Endothelial cell (in vitro differentiated cells): ENCODE measurements at regions not wholly inside any gene's neighbourhood (a gene's known extent, or its start where the extent isn't known, plus 50 kb on each side); places are given as distances from the start of the nearest gene placed in this dataset.
"Not testable (repeated sequence)": the region's sequence is repeated elsewhere in the genome, so short reads cannot be mapped to it uniquely, and the experiment has no call there.

Experiments used
- DNase-seq: peaks from one replicate; pipeline ENCODE4 v3.0.0; 2021; ENCODE audit warnings: low spot score
- H3K27ac Mint-ChIP-seq: one replicate; pipeline ENCODE4 v1.8.0; 2021; ENCODE audit warnings: mixed read lengths, inconsistent platforms; ENCODE audit not compliant: unreplicated experiment
- H3K27me3 Mint-ChIP-seq: one replicate; pipeline ENCODE4 v1.8.0; 2021; ENCODE audit warnings: mild to moderate bottlenecking, moderate library complexity, mixed read lengths, inconsistent platforms; ENCODE audit not compliant: unreplicated experiment
- H3K36me3 Mint-ChIP-seq: one replicate; pipeline ENCODE4 v1.8.0; 2021; ENCODE audit warnings: mild to moderate bottlenecking, low read depth, mixed read lengths, inconsistent platforms; ENCODE audit not compliant: unreplicated experiment
- H3K4me1 Mint-ChIP-seq: one replicate; pipeline ENCODE4 v1.8.0; 2021; ENCODE audit warnings: mild to moderate bottlenecking, mixed read lengths, inconsistent platforms; ENCODE audit not compliant: unreplicated experiment
- H3K4me3 Mint-ChIP-seq: one replicate; pipeline ENCODE4 v1.8.0; 2021; ENCODE audit warnings: mild to moderate bottlenecking, mixed read lengths, inconsistent platforms; ENCODE audit not compliant: unreplicated experiment
- H3K9me3 Mint-ChIP-seq: one replicate; pipeline ENCODE4 v1.8.0; 2021; ENCODE audit warnings: mixed read lengths, inconsistent platforms; ENCODE audit not compliant: unreplicated experiment
- CTCF ChIP-seq: fragments of 200-600 bp; sonication (generic); IDR thresholded peaks from one replicate; pipeline ENCODE4 v1.5.0; 2021; ENCODE audit warnings: antibody characterized with exemption; ENCODE audit not compliant: unreplicated experiment

GRCh38 chr13:65314008-65314407 lies 1916.1 kb downstream of the PCDH9 start:
- Mint-ChIP-seq H3K4me3 (no peak overlapping the region), H3K4me1 (no peaks in the 10 kb centered on the region), H3K9me3 (no peaks in the 10 kb centered on the region), H3K27ac (no peak overlapping the region), H3K27me3 (peaks cover 4% of the 10 kb centered on the region), H3K36me3 (peaks cover 4% of the 10 kb centered on the region)
- no peak for TF ChIP-seq CTCF
- no peak for DNase-seq

- Mint-ChIP-seq H3K27me3 (peaks cover 4% of the 10 kb centered on the region), H3K9me3 (no peaks in the 10 kb centered on the region), H3K36me3 (peaks cover 4% of the 10 kb centered on the region), H3K27ac (no peak overlapping the region), H3K4me1 (no peaks in the 10 kb centered on the region), H3K4me3 (no peak overlapping the region)
- no peak for DNase-seq
- TF ChIP-seq CTCF: no peak
Observed at GRCh38 chr13:65310663-65311328, 1919.3 kb downstream of the PCDH9 start.

- DNase-seq: no peak
- H3K4me1 Mint-ChIP-seq: no peaks in the 10 kb centered on the region
- TF ChIP-seq CTCF: no peak
- H3K4me3 Mint-ChIP-seq: no peak overlapping the region
- H3K9me3 Mint-ChIP-seq: no peaks in the 10 kb centered on the region
- no peak overlapping the region for H3K27ac Mint-ChIP-seq
- peaks cover 4% of the 10 kb centered on the region for H3K27me3 Mint-ChIP-seq
- H3K36me3 Mint-ChIP-seq: peaks cover 4% of the 10 kb centered on the region
Observed at GRCh38 chr13:65309906-65310305, 1920.2 kb downstream of the PCDH9 start.

GRCh38 chr13:65308729-65309128 lies 1921.4 kb downstream of the PCDH9 start:
- not testable (repeated sequence) for H3K36me3 Mint-ChIP-seq, DNase-seq, H3K27me3 Mint-ChIP-seq, H3K9me3 Mint-ChIP-seq, H3K27ac Mint-ChIP-seq, H3K4me1 Mint-ChIP-seq, H3K4me3 Mint-ChIP-seq

- no peak for DNase-seq
- H3K9me3 Mint-ChIP-seq: no peaks in the 10 kb centered on the region
- peaks cover 4% of the 10 kb centered on the region for H3K27me3 Mint-ChIP-seq
- no peaks in the 10 kb centered on the region for H3K4me1 Mint-ChIP-seq
- no peak for TF ChIP-seq CTCF
- no peak overlapping the region for H3K4me3 Mint-ChIP-seq
- H3K27ac Mint-ChIP-seq: no peak overlapping the region
- H3K36me3 Mint-ChIP-seq: peaks cover 4% of the 10 kb centered on the region
Observed at GRCh38 chr13:65307056-65307455, 1923.1 kb downstream of the PCDH9 start.
